ENCODE measurements at regions not wholly inside any gene's neighbourhood (a gene's known extent, or its start where the extent isn't known, plus 50 kb on each side); places are given as distances from the start of the nearest gene placed in this dataset.
"Not testable (repeated sequence)": the region's sequence is repeated elsewhere in the genome, so short reads cannot be mapped to it uniquely, and the experiment has no call there.

GRCh38 chr11:70595452-70595851 is 197.1 kb downstream of the CTTN start:
- Histone ChIP-seq H3K36me3 (no peaks in the 10 kb centered on the region), H3K27me3 (no peaks in the 10 kb centered on the region), H3K27ac (no peak overlapping the region), H3K4me1 (no peaks in the 10 kb centered on the region), H3K9me3 (no peaks in the 10 kb centered on the region), H3K4me3 (no peak overlapping the region)
- DNase-seq: no peak
- intact Hi-C loops (cut with DNase I; ENCODE audit: low total_unique reads): no loop called here
- TF ChIP-seq POLR2A (IDR thresholded peaks at IDR 0.05): no peak
- TF ChIP-seq, protein P1, sequence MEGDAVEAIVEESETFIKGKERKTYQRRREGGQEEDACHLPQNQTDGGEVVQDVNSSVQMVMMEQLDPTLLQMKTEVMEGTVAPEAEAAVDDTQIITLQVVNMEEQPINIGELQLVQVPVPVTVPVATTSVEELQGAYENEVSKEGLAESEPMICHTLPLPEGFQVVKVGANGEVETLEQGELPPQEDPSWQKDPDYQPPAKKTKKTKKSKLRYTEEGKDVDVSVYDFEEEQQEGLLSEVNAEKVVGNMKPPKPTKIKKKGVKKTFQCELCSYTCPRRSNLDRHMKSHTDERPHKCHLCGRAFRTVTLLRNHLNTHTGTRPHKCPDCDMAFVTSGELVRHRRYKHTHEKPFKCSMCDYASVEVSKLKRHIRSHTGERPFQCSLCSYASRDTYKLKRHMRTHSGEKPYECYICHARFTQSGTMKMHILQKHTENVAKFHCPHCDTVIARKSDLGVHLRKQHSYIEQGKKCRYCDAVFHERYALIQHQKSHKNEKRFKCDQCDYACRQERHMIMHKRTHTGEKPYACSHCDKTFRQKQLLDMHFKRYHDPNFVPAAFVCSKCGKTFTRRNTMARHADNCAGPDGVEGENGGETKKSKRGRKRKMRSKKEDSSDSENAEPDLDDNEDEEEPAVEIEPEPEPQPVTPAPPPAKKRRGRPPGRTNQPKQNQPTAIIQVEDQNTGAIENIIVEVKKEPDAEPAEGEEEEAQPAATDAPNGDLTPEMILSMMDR (IDR thresholded peaks at IDR 0.05): no peak

- Histone ChIP-seq H3K36me3 (no peaks in the 10 kb centered on the region), H3K27me3 (no peaks in the 10 kb centered on the region), H3K9me3 (no peaks in the 10 kb centered on the region), H3K4me1 (no peaks in the 10 kb centered on the region), H3K27ac (no peak overlapping the region), H3K4me3 (no peak overlapping the region)
- no peak for DNase-seq
- intact Hi-C loops (cut with DNase I; ENCODE audit: low total_unique reads): no loop called here
- TF ChIP-seq POLR2A (IDR thresholded peaks at IDR 0.05): no peak
- TF ChIP-seq, protein P1 (IDR thresholded peaks at IDR 0.05): no peak
Measured at GRCh38 chr11:70596091-70596490, 197.8 kb downstream of the CTTN start.

DNA sequence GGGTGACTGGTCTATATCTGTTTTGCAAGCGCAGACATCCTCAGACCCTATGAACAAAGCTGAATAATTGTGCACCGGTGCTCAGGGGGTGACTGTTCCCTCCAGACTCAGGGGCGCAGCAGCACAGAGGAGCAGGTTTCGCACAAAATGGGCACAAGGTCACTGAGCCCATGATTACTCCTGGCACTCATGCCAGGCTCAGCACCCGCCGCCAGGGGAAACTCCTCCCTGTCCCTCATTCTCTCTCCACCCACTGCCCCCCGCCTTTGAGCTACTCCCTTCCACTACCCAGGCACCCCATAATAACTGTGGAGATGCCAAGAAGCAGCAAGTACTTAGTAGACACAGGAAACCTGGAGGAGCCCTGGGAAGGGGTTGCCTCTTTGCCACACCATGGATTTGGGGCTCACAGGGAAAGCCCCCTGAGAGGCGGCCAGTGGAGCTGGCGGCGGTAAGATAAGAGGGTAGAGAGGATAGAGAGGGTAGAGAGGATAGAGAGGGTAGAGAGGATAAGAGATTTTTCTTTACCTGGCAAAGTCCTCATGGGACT is 198.8 kb downstream of the CTTN start:
- Histone ChIP-seq H3K9me3 (no peaks in the 10 kb centered on the region), H3K27me3 (no peaks in the 10 kb centered on the region), H3K4me3 (no peak overlapping the region), H3K4me1 (no peaks in the 10 kb centered on the region), H3K27ac (no peak overlapping the region), H3K36me3 (no peaks in the 10 kb centered on the region)
- intact Hi-C loops (cut with DNase I; ENCODE audit: low total_unique reads): no loop called here
- TF ChIP-seq, protein P1 (IDR thresholded peaks at IDR 0.05): no peak
- TF ChIP-seq POLR2A (IDR thresholded peaks at IDR 0.05): no peak
- DNase-seq: no peak

DNA sequence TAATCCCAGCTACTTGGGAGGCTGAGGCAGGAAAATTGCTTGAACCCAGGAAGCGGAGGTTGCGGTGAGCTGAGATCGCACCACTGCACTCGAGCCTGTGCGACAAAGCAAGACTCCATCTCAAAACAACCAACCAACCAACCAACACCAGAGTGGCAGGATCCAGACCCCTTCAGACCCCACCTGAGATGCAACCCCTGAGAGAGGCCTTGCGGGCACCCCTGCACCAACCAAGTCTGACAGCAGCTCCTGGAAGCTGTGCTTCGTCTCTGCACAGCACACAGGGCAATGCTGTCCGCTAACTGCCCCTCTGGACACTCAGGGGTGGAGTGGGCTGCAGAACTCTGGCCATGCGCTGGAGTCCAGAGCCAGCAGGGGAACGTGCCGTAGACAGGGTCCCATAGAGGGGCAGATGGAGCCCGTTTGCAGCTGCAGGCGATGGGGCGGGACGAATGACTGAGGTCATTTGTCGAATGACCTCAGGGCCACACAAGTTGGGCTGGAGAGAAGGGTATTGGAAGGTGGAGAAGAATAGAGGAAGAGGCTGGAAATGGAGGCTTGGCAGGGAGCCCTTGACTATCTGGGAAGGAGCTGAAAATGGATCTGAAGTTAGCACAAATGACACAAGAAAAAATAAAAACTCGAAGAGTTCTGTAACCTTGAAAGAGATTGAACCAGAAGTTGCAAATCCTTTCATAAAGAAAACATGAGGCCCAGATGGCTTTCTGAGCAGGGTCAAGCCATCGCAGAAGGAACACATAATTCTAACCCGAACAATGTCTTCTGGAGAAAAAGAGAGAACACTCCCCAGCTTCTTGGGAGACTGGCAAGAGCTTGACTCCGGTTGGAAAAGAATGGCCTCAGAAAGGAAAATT is 199.7 kb downstream of the CTTN start:
- Histone ChIP-seq H3K9me3 (no peaks in the 10 kb centered on the region), H3K27ac (no peak overlapping the region), H3K36me3 (no peaks in the 10 kb centered on the region), H3K27me3 (no peaks in the 10 kb centered on the region), H3K4me3 (no peak overlapping the region), H3K4me1 (no peaks in the 10 kb centered on the region)
- TF ChIP-seq, protein P1 (IDR thresholded peaks at IDR 0.05): no peak
- intact Hi-C loops (cut with DNase I; ENCODE audit: low total_unique reads): no loop called here
- no peak for DNase-seq

DNA sequence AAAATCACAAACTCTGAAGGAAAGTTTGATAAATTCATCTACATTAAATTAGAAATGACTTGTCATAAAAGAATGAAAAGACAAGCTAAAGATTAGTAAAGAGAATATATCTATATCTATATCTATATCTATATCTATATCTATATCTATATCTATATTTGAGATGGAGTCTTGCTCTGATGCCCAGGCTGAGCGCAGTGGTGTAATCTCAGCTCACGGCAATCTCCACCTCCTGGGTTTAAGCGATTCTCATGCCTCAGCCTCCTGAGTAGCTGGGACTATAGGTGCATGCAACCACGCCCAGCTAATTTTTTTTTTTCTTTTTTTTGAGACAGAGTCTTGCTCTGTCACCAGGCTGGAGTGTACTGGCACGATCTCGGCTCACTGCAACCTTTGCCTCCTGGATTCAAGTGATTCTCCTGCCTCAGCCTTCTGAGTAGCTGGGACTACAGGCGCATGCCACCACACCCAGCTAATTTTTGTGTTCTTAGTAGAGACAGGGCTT is 202.6 kb downstream of the CTTN start:
- H3K9me3 ChIP-seq; H3K4me3 ChIP-seq; H3K4me1 ChIP-seq; H3K27me3 ChIP-seq; H3K27ac ChIP-seq; DNase-seq; H3K36me3 ChIP-seq; intact Hi-C loops (cut with DNase I; ENCODE audit: low total_unique reads): not testable (repeated sequence)
